A549 (cell line): ENCODE measurements at regions not wholly inside any gene's neighbourhood (a gene's known extent, or its start where the extent isn't known, plus 50 kb on each side); places are given as distances from the start of the nearest gene placed in this dataset.

Experiments
- CHD2 ChIP-seq: fragments of 150-350 bp; IDR thresholded peaks from 2 replicates; pipeline ENCODE4 v1.6.1; 2014; ENCODE audit warnings: low read length; ENCODE audit not compliant: partially characterized antibody
- ELK1 ChIP-seq: fragments of 150-350 bp; IDR thresholded peaks from 2 replicates; pipeline ENCODE4 v1.6.1; 2014; ENCODE audit warnings: low read depth, mild to moderate bottlenecking, low read length
- EP300 ChIP-seq, 2 experiments: fragments of >200 bp; sonication (Bioruptor Twin); formaldehyde crosslinking; IDR thresholded peaks; 2 replicates in 1 of 2; 3 replicates in 1 of 2; pipeline ENCODE4 v1.6.1; 2016 to 2017
- HEYL ChIP-seq: fragments of 250-450 bp; sonication (Bioruptor Pico); IDR thresholded peaks from 2 replicates; pipeline ENCODE4 v1.8.0; 2021; ENCODE audit warnings: mild to moderate bottlenecking, moderate library complexity
- HOXB5 ChIP-seq: fragments of 250-450 bp; sonication (Bioruptor Pico); IDR thresholded peaks from 2 replicates; pipeline ENCODE4 v1.5.0; 2020; ENCODE audit warnings: mild to moderate bottlenecking, moderate library complexity
- JUNB ChIP-seq: fragments of >200 bp; sonication (Bioruptor Twin); formaldehyde crosslinking; IDR thresholded peaks from 2 replicates; pipeline ENCODE4 v1.6.1; 2016
- KDM1A ChIP-seq: fragments of 200-600 bp; sonication (generic); IDR thresholded peaks from 2 replicates; pipeline ENCODE4 v1.6.1; 2016; ENCODE audit warnings: low read depth, mild to moderate bottlenecking
- KDM5A ChIP-seq: fragments of 200-600 bp; sonication (generic); IDR thresholded peaks from 2 replicates; pipeline ENCODE4 v1.6.1; 2016; ENCODE audit warnings: antibody characterized with exemption, mild to moderate bottlenecking
- MYC ChIP-seq: IDR thresholded peaks from 2 replicates; pipeline ENCODE4 v1.6.1; 2012; ENCODE audit warnings: mild to moderate bottlenecking, inconsistent platforms, low read length, improper control_type of control experiment, borderline replicate concordance
- POLR2A ChIP-seq: IDR thresholded peaks from 2 replicates; pipeline ENCODE4 v1.6.1; 2012; ENCODE audit warnings: mild to moderate bottlenecking, low read length
- RCOR1 ChIP-seq: fragments of 150-350 bp; IDR thresholded peaks from 2 replicates; pipeline ENCODE4 v1.6.1; 2014; ENCODE audit warnings: antibody characterized with exemption, low read length, low read depth
- RFX5 ChIP-seq: fragments of 450-650 bp; IDR thresholded peaks from 2 replicates; pipeline ENCODE4 v1.7.1; 2014; ENCODE audit warnings: antibody characterized with exemption, mild to moderate bottlenecking, moderate library complexity
- TF ChIP-seq, protein P1 (sequence below): fragments of >200 bp; sonication (Bioruptor Twin); formaldehyde crosslinking; IDR thresholded peaks from 3 replicates; pipeline ENCODE4 v1.5.1; 2016

DNA sequence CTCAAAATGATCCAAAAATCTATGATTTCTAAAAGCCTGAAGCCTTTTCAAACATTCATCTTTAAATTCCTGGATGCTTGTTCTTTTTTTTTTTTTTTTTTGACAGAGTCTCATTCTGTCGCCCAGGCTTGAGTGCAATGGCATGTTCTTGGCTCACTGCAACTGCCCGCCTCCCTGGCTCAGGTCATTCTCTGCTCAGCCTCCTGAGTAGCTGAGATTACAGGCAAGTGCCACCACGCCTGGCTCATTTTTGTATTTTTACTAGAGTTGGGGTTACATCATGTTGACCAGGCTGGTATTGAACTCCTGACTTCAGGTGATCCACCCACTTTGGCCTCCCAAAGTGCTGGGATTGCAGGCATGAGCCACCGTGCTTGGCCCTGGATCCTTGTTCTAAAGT lies 649.5 kb downstream of the XIRP2 start:
- TF ChIP-seq POLR2A (no peak), EP300 (IDR thresholded peaks at IDR 0.05) (no peak), KDM1A (no peak), MYC (no peak), HEYL (CRISPR knock-in tag) (no peak), ELK1 (no peak), RFX5 (no peak), RCOR1 (no peak), CHD2 (no peak), JUNB (no peak), KDM5A (no peak), HOXB5 (CRISPR knock-in tag) (no peak)
- TF ChIP-seq, protein P1, sequence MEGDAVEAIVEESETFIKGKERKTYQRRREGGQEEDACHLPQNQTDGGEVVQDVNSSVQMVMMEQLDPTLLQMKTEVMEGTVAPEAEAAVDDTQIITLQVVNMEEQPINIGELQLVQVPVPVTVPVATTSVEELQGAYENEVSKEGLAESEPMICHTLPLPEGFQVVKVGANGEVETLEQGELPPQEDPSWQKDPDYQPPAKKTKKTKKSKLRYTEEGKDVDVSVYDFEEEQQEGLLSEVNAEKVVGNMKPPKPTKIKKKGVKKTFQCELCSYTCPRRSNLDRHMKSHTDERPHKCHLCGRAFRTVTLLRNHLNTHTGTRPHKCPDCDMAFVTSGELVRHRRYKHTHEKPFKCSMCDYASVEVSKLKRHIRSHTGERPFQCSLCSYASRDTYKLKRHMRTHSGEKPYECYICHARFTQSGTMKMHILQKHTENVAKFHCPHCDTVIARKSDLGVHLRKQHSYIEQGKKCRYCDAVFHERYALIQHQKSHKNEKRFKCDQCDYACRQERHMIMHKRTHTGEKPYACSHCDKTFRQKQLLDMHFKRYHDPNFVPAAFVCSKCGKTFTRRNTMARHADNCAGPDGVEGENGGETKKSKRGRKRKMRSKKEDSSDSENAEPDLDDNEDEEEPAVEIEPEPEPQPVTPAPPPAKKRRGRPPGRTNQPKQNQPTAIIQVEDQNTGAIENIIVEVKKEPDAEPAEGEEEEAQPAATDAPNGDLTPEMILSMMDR, result no peak
